HepG2 (cell line): ENCODE measurements at regions not wholly inside any gene's neighbourhood (a gene's known extent, or its start where the extent isn't known, plus 50 kb on each side); places are given as distances from the start of the nearest gene placed in this dataset.

ENCODE experiments used
- FOSL2 ChIP-seq: sonication (generic); formaldehyde crosslinking; IDR thresholded peaks from 2 replicates; pipeline ENCODE4 v1.4.0; 2020; ENCODE audit warnings: missing genetic modification reagents
- KAT8 ChIP-seq: IDR thresholded peaks from 2 replicates; pipeline ENCODE4 v1.6.1; 2016; ENCODE audit warnings: missing genetic modification reagents, missing compliant biosample characterization
- SMAD3 ChIP-seq: sonication (generic); formaldehyde crosslinking; IDR thresholded peaks from 2 replicates; pipeline ENCODE4 v1.4.0; 2020; ENCODE audit warnings: missing genetic modification reagents
- ZFAT ChIP-seq: sonication (generic); formaldehyde crosslinking; conservative IDR thresholded peaks from 2 replicates; pipeline ENCODE4 v1.8.1; 2023; ENCODE audit warnings: missing genetic modification reagents, inconsistent platforms
- ZNF644 ChIP-seq: IDR thresholded peaks from 2 replicates; pipeline ENCODE4 v1.6.1; 2016; ENCODE audit warnings: low read depth
- TF ChIP-seq, protein P1 (sequence below), 2 experiments: fragments of 450-650 bp in 1 of 2; sonication (generic) in 1 of 2; formaldehyde crosslinking; IDR thresholded peaks; 2 replicates each; pipeline versions ENCODE4 v1.5.0 to v1.8.0; 2020 to 2022; ENCODE audit warnings: mild to moderate bottlenecking in 1 of 2, missing genetic modification reagents in 1 of 2
- TF ChIP-seq, protein P2 (sequence below): sonication (generic); formaldehyde crosslinking; conservative IDR thresholded peaks from 2 replicates; pipeline ENCODE4 v1.8.0; 2022; ENCODE audit warnings: low read depth, missing genetic modification reagents
- TF ChIP-seq, protein P3 (sequence below), 2 experiments: sonication (generic) in 1 of 2; formaldehyde crosslinking in 1 of 2; IDR thresholded peaks; 2 replicates each; pipeline versions ENCODE4 v1.4.0 to v1.6.1; 2018 to 2020; ENCODE audit warnings: missing genetic modification reagents in 2 of 2, borderline replicate concordance in 1 of 2, low read depth in 1 of 2, mild to moderate bottlenecking in 1 of 2, missing biosample characterization in 1 of 2
- TF ChIP-seq, protein P4 (sequence below): sonication (generic); formaldehyde crosslinking; IDR thresholded peaks from 2 replicates; pipeline ENCODE4 v1.4.0; 2020; ENCODE audit warnings: missing genetic modification reagents

DNA sequence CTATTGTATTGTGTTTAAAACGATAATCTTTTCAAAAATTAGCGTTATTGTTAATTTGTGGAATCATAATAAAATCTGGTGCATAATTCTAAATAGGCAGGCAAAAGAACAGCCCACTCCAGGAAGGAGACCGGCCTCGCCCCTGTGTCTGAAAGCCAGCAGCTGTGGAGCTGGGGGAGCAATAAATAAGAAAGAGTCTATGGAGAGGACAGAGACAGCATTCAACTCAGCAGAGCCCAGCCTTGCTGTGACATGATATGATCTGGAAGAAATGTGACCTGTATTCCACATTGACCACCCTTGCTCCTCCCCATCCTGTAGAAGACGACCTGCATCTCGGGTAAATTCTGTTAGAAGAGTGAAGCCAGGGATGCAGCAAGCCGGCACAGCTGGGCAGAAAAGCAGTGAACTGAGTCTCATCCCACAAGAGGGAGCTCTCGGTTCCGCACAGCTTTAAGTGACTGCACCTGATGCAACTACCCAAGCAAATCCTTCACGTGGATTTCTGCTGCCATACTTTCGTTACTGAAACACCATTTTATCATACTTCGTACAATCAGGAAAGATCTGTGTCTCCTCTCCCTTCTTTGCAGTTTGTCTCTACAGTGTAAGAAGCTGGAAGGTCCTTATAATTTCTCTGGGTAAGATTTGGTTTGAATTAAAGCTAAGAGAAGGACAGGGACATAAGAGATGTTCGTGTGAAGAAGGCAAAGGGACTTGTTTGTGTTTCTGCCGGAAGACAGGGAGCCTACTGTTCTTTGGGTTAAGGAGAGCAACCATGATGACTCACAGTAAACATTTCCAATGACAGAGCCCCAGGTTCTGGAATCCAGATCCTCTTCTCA is 427.1 kb downstream of the GPAM start (continued):
- TF ChIP-seq, protein P1, sequence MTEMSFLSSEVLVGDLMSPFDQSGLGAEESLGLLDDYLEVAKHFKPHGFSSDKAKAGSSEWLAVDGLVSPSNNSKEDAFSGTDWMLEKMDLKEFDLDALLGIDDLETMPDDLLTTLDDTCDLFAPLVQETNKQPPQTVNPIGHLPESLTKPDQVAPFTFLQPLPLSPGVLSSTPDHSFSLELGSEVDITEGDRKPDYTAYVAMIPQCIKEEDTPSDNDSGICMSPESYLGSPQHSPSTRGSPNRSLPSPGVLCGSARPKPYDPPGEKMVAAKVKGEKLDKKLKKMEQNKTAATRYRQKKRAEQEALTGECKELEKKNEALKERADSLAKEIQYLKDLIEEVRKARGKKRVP (CRISPR knock-in tag; IDR thresholded peaks at IDR 0.05), result peak in 1 of 2 experiments; percentile 98; a peak in 2 of 4 replicates
- peak; percentile 3; the same call in 1 of the 2 replicates for TF ChIP-seq KAT8
- peak; percentile 76 for TF ChIP-seq FOSL2
- TF ChIP-seq, protein P2, sequence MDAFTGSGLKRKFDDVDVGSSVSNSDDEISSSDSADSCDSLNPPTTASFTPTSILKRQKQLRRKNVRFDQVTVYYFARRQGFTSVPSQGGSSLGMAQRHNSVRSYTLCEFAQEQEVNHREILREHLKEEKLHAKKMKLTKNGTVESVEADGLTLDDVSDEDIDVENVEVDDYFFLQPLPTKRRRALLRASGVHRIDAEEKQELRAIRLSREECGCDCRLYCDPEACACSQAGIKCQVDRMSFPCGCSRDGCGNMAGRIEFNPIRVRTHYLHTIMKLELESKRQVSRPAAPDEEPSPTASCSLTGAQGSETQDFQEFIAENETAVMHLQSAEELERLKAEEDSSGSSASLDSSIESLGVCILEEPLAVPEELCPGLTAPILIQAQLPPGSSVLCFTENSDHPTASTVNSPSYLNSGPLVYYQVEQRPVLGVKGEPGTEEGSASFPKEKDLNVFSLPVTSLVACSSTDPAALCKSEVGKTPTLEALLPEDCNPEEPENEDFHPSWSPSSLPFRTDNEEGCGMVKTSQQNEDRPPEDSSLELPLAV (CRISPR knock-in tag), result no peak
- TF ChIP-seq ZNF644 (CRISPR knock-in tag), result peak; percentile 93
- 0 out of 2 replicates have a peak, but pooled peaks have one; percentile 30 for TF ChIP-seq SMAD3
- TF ChIP-seq, protein P3, sequence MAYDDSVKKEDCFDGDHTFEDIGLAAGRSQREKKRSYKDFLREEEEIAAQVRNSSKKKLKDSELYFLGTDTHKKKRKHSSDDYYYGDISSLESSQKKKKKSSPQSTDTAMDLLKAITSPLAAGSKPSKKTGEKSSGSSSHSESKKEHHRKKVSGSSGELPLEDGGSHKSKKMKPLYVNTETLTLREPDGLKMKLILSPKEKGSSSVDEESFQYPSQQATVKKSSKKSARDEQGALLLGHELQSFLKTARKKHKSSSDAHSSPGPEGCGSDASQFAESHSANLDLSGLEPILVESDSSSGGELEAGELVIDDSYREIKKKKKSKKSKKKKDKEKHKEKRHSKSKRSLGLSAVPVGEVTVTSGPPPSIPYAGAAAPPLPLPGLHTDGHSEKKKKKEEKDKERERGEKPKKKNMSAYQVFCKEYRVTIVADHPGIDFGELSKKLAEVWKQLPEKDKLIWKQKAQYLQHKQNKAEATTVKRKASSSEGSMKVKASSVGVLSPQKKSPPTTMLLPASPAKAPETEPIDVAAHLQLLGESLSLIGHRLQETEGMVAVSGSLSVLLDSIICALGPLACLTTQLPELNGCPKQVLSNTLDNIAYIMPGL (CRISPR knock-in tag; IDR thresholded peaks at IDR 0.05; ENCODE audit: borderline replicate concordance in 1 of 2, low read depth in 1 of 2), result 0 out of 4 replicates have a peak, but pooled peaks have one; percentile 23 to 39
- TF ChIP-seq ZFAT (CRISPR knock-in tag), result peak; percentile 81; the same call in 1 of the 2 replicates
- TF ChIP-seq, protein P4, sequence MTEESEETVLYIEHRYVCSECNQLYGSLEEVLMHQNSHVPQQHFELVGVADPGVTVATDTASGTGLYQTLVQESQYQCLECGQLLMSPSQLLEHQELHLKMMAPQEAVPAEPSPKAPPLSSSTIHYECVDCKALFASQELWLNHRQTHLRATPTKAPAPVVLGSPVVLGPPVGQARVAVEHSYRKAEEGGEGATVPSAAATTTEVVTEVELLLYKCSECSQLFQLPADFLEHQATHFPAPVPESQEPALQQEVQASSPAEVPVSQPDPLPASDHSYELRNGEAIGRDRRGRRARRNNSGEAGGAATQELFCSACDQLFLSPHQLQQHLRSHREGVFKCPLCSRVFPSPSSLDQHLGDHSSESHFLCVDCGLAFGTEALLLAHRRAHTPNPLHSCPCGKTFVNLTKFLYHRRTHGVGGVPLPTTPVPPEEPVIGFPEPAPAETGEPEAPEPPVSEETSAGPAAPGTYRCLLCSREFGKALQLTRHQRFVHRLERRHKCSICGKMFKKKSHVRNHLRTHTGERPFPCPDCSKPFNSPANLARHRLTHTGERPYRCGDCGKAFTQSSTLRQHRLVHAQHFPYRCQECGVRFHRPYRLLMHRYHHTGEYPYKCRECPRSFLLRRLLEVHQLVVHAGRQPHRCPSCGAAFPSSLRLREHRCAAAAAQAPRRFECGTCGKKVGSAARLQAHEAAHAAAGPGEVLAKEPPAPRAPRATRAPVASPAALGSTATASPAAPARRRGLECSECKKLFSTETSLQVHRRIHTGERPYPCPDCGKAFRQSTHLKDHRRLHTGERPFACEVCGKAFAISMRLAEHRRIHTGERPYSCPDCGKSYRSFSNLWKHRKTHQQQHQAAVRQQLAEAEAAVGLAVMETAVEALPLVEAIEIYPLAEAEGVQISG (CRISPR knock-in tag), result peak; percentile 72
